Fibroblast of pulmonary artery (primary cell): ENCODE measurements at regions not wholly inside any gene's neighbourhood (a gene's known extent, or its start where the extent isn't known, plus 50 kb on each side); places are given as distances from the start of the nearest gene placed in this dataset.

Source experiments
- DNase-seq: peaks from one replicate; pipeline ENCODE4 v3.0.0-alpha.2; 2010; ENCODE audit warnings: low read depth
- H3K4me3 ChIP-seq: replicated peaks from 2 replicates; pipeline ENCODE4 v1.5.1; 2011; ENCODE audit warnings: low read depth, mild to moderate bottlenecking, control low read depth, low read length, moderate library complexity
- CTCF ChIP-seq: IDR thresholded peaks from 2 replicates; pipeline ENCODE4 v1.5.1; 2011; ENCODE audit warnings: mild to moderate bottlenecking, control low read depth, low read length, inconsistent platforms; ENCODE audit errors: missing control alignments

GRCh38 chr6:71496018-71496721 is 207.6 kb downstream of the OGFRL1 start:
- DNase-seq: peak; percentile 39
- no peak for TF ChIP-seq CTCF
- peak overlapping the region; percentile 33 for H3K4me3 ChIP-seq

- no peak for TF ChIP-seq CTCF
- no peak for DNase-seq
- H3K4me3 ChIP-seq: no peak overlapping the region
Observed at GRCh38 chr6:71496722-71497033, 208.1 kb downstream of the OGFRL1 start.

- no peak for DNase-seq
- H3K4me3 ChIP-seq: no peak overlapping the region
- TF ChIP-seq CTCF: no peak
Observed at GRCh38 chr6:71498638-71499037, 210.0 kb downstream of the OGFRL1 start.

- no peak for DNase-seq
Observed at GRCh38 chr6:71499667-71500066, 211.1 kb downstream of the OGFRL1 start.

GRCh38 chr6:71502168-71502567 is 213.6 kb downstream of the OGFRL1 start:
- no peak overlapping the region for H3K4me3 ChIP-seq
- no peak for DNase-seq
- no peak for TF ChIP-seq CTCF

More at GRCh38 chr6:71499667-71500066, 211.1 kb downstream of the OGFRL1 start:
- no peak for TF ChIP-seq CTCF
- no peak overlapping the region for H3K4me3 ChIP-seq

GRCh38 chr6:71502956-71503355 is 214.3 kb downstream of the OGFRL1 start:
- no peak overlapping the region for H3K4me3 ChIP-seq
- DNase-seq: no peak
- no peak for TF ChIP-seq CTCF

GRCh38 chr6:71507183-71507582 is 218.6 kb downstream of the OGFRL1 start:
- DNase-seq: no peak
- no peak for TF ChIP-seq CTCF
- H3K4me3 ChIP-seq: no peak overlapping the region
